ENCODE measurements at regions not wholly inside any gene's neighbourhood (a gene's known extent, or its start where the extent isn't known, plus 50 kb on each side); places are given as distances from the start of the nearest gene placed in this dataset.

- Histone ChIP-seq H3K9me2 (ENCODE audit: insufficient read depth) (0 out of 2 replicates have a peak, but pooled peaks cover 3% of the 10 kb centered on the region), H2AFZ (no peak overlapping the region), H3K4me2 (0 out of 2 replicates have a peak overlapping the region, but pooled peaks have one; percentile 11), H3K27me3 (ENCODE audit: insufficient read depth) (no peaks in the 10 kb centered on the region), H3F3A (replicated peaks; ENCODE audit: low read depth) (no peaks in the 10 kb centered on the region), H3K27ac (ENCODE audit: low read depth) (no peak overlapping the region), H3K4me1 (ENCODE audit: insufficient read depth) (0 out of 2 replicates have a peak, but pooled peaks cover 11% of the 10 kb centered on the region), H3K4me3 (no peak overlapping the region), H3K36me3 (ENCODE audit: insufficient read depth) (no peaks in the 10 kb centered on the region), H4K20me1 (replicated peaks; ENCODE audit: insufficient read depth) (no peaks in the 10 kb centered on the region), H3K79me2 (replicated peaks; ENCODE audit: insufficient read depth) (no peaks in the 10 kb centered on the region)
- ATAC-seq, result peak; percentile 65
- Mint-ChIP-seq H3K4me1 (peaks cover 18% of the 10 kb centered on the region), H3K36me3 (ENCODE audit: low read depth) (no peaks in the 10 kb centered on the region), H3K9me3 (no peaks in the 10 kb centered on the region), H3K27ac (no peak overlapping the region), H3K4me3 (no peak overlapping the region), H3K27me3 (ENCODE audit: insufficient read depth, low read depth, poor library complexity) (no peaks in the 10 kb centered on the region)
- no peak for TF ChIP-seq POLR2AphosphoS5 (IDR thresholded peaks at IDR 0.05; ENCODE audit: low read depth)
- TF ChIP-seq ZNF462 (CRISPR knock-in tag; IDR thresholded peaks at IDR 0.05), result 0 out of 2 replicates have a peak, but pooled peaks have one; percentile 48
- DNase-seq (ENCODE audit: low spot score), result peak; percentile 60
Measured at GRCh38 chr7:84548366-84549365, 354.1 kb upstream of the SEMA3A start.

GRCh38 chr7:84547331-84547730 lies 352.7 kb upstream of the SEMA3A start:
- no peak overlapping the region for H3K4me3 ChIP-seq
- no peaks in the 10 kb centered on the region for H3K36me3 ChIP-seq (ENCODE audit: insufficient read depth)
- H4K20me1 ChIP-seq (replicated peaks; ENCODE audit: insufficient read depth), result no peaks in the 10 kb centered on the region
- H3K9me3 Mint-ChIP-seq, result no peaks in the 10 kb centered on the region
- no peak overlapping the region for H3K4me3 Mint-ChIP-seq
- no peak for DNase-seq (ENCODE audit: low spot score)
- no peak overlapping the region for H2AFZ ChIP-seq
- H3K4me1 Mint-ChIP-seq, result peaks cover 18% of the 10 kb centered on the region
- H3K36me3 Mint-ChIP-seq (ENCODE audit: low read depth), result no peaks in the 10 kb centered on the region
- H3K27ac Mint-ChIP-seq, result no peak overlapping the region
- H3F3A ChIP-seq (replicated peaks; ENCODE audit: low read depth), result no peaks in the 10 kb centered on the region
- no peaks in the 10 kb centered on the region for H3K27me3 ChIP-seq (ENCODE audit: insufficient read depth)
- H3K79me2 ChIP-seq (replicated peaks; ENCODE audit: insufficient read depth), result no peaks in the 10 kb centered on the region
- no peaks in the 10 kb centered on the region for H3K9me2 ChIP-seq (ENCODE audit: insufficient read depth)
- ATAC-seq, result no peak
- no peaks in the 10 kb centered on the region for H3K27me3 Mint-ChIP-seq (ENCODE audit: insufficient read depth, low read depth, poor library complexity)
- H3K4me2 ChIP-seq, result no peak overlapping the region
- H3K27ac ChIP-seq (ENCODE audit: low read depth), result no peak overlapping the region
- H3K4me1 ChIP-seq (ENCODE audit: insufficient read depth), result 0 out of 2 replicates have a peak, but pooled peaks cover 11% of the 10 kb centered on the region
- no peak for TF ChIP-seq ETS1 (IDR thresholded peaks at IDR 0.05)
- TF ChIP-seq, protein P1, sequence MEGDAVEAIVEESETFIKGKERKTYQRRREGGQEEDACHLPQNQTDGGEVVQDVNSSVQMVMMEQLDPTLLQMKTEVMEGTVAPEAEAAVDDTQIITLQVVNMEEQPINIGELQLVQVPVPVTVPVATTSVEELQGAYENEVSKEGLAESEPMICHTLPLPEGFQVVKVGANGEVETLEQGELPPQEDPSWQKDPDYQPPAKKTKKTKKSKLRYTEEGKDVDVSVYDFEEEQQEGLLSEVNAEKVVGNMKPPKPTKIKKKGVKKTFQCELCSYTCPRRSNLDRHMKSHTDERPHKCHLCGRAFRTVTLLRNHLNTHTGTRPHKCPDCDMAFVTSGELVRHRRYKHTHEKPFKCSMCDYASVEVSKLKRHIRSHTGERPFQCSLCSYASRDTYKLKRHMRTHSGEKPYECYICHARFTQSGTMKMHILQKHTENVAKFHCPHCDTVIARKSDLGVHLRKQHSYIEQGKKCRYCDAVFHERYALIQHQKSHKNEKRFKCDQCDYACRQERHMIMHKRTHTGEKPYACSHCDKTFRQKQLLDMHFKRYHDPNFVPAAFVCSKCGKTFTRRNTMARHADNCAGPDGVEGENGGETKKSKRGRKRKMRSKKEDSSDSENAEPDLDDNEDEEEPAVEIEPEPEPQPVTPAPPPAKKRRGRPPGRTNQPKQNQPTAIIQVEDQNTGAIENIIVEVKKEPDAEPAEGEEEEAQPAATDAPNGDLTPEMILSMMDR (conservative IDR thresholded peaks at IDR 0.05; ENCODE audit: low read depth in 2 of 2), result no peak
- no peak for TF ChIP-seq JUNB (IDR thresholded peaks at IDR 0.05; ENCODE audit: unreplicated experiment)
- no peak for TF ChIP-seq CREB1 (CRISPR knock-in tag; IDR thresholded peaks at IDR 0.05; ENCODE audit: low read depth)
- no peak for TF ChIP-seq EZH2phosphoT487 (IDR thresholded peaks at IDR 0.05; ENCODE audit: unreplicated experiment)
- no peak for TF ChIP-seq EZH2 (IDR thresholded peaks at IDR 0.05; ENCODE audit: low read depth, unreplicated experiment)
- no peak for TF ChIP-seq ZNF331 (CRISPR knock-in tag; IDR thresholded peaks at IDR 0.05; ENCODE audit: low read depth)
- no peak for TF ChIP-seq NANOG (IDR thresholded peaks at IDR 0.05; ENCODE audit: borderline replicate concordance)
- TF ChIP-seq ZNF114 (CRISPR knock-in tag; IDR thresholded peaks at IDR 0.05), result no peak

All from GM23338 (cell line).